HEK293 (cell line): ENCODE measurements at regions not wholly inside any gene's neighbourhood (a gene's known extent, or its start where the extent isn't known, plus 50 kb on each side); places are given as distances from the start of the nearest gene placed in this dataset.

Experiments
- CTCF ChIA-PET: fragments of 350-600 bp; formaldehyde crosslinking; extraction: SDS; loops from one replicate; lab custom pipeline; 2021; ENCODE audit warnings: antibody characterized with exemption; lab: Yijun Ruan, JAX
- POLR2A ChIA-PET: fragments of 300-600 bp; formaldehyde crosslinking; extraction: SDS; loops from one replicate; lab custom pipeline; 2020; ENCODE audit warnings: antibody characterized with exemption, inconsistent platforms; lab: Yijun Ruan, JAX
- H3K27ac ChIP-seq: fragments of 200-500 bp; sonication (Bioruptor generic); 2 replicates; pipeline ENCODE4 v1.5.1; 2014; ENCODE audit warnings: low read depth, low read length, control low read depth, inconsistent platforms; ENCODE audit errors: extremely low read depth
- H3K36me3 ChIP-seq, 2 experiments: fragments of 200-500 bp in 1 of 2; sonication (Bioruptor generic) in 1 of 2; 1 replicate in 1 of 2; 2 replicates in 1 of 2; pipeline ENCODE4 v1.5.1; 2014 to 2017; ENCODE audit warnings: inconsistent platforms in 2 of 2, low read length in 2 of 2; ENCODE audit not compliant: control insufficient read depth in 2 of 2, insufficient read depth in 1 of 2
- H3K4me1 ChIP-seq: fragments of 200-500 bp; sonication (Bioruptor generic); 2 replicates; pipeline ENCODE4 v1.5.1; 2014; ENCODE audit warnings: mild to moderate bottlenecking, low read length, inconsistent platforms; ENCODE audit not compliant: control insufficient read depth, insufficient read depth
- H3K4me3 ChIP-seq: 2 replicates; pipeline ENCODE4 v1.5.1; 2011; ENCODE audit warnings: low read depth, mild to moderate bottlenecking, control low read depth, low read length, moderate library complexity
- H3K9me3 ChIP-seq: fragments of 200-500 bp; sonication (Bioruptor generic); 2 replicates; pipeline ENCODE4 v1.5.1; 2014; ENCODE audit warnings: low read depth, low read length, inconsistent platforms; ENCODE audit not compliant: control insufficient read depth, insufficient read depth
- INSM2 ChIP-seq: fragments of 450-650 bp; formaldehyde crosslinking; IDR thresholded peaks from 2 replicates; pipeline ENCODE4 v1.5.1; 2016; ENCODE audit warnings: missing biosample characterization, missing genetic modification characterization
- KLF17 ChIP-seq: fragments of 450-650 bp; formaldehyde crosslinking; IDR thresholded peaks from 2 replicates; pipeline ENCODE4 v1.5.1; 2016; ENCODE audit warnings: missing biosample characterization, missing genetic modification characterization
- PRDM6 ChIP-seq: fragments of 450-650 bp; formaldehyde crosslinking; IDR thresholded peaks from 2 replicates; pipeline ENCODE4 v1.5.1; 2017; ENCODE audit warnings: missing biosample characterization, missing genetic modification characterization
- ZBTB48 ChIP-seq: fragments of 450-650 bp; formaldehyde crosslinking; IDR thresholded peaks from 2 replicates; pipeline ENCODE4 v1.5.1; 2016; ENCODE audit warnings: missing biosample characterization, missing genetic modification characterization
- ZNF10 ChIP-seq: fragments of 450-650 bp; formaldehyde crosslinking; IDR thresholded peaks from 2 replicates; pipeline ENCODE4 v1.5.1; 2017; ENCODE audit warnings: missing biosample characterization, missing genetic modification characterization
- ZNF114 ChIP-seq: fragments of 450-650 bp; formaldehyde crosslinking; IDR thresholded peaks from 2 replicates; pipeline ENCODE4 v1.5.0; 2017; ENCODE audit warnings: missing biosample characterization, missing genetic modification characterization
- ZNF132 ChIP-seq: fragments of 450-650 bp; formaldehyde crosslinking; IDR thresholded peaks from 2 replicates; pipeline ENCODE4 v1.5.1; 2017; ENCODE audit warnings: missing biosample characterization, missing genetic modification characterization, borderline replicate concordance
- ZNF221 ChIP-seq: fragments of 450-650 bp; formaldehyde crosslinking; IDR thresholded peaks from 2 replicates; pipeline ENCODE4 v1.5.1; 2017; ENCODE audit warnings: missing biosample characterization, missing genetic modification characterization, borderline replicate concordance
- ZNF341 ChIP-seq: fragments of 450-650 bp; formaldehyde crosslinking; IDR thresholded peaks from 2 replicates; pipeline ENCODE4; 2016; ENCODE audit warnings: low read depth, missing biosample characterization, missing genetic modification characterization
- ZNF391 ChIP-seq: fragments of 450-650 bp; formaldehyde crosslinking; IDR thresholded peaks from 2 replicates; pipeline ENCODE4 v1.5.1; 2016; ENCODE audit warnings: low read depth, missing biosample characterization, missing genetic modification characterization, borderline replicate concordance
- ZNF473 ChIP-seq: fragments of 450-650 bp; formaldehyde crosslinking; IDR thresholded peaks from 2 replicates; pipeline ENCODE4 v1.5.1; 2017; ENCODE audit warnings: missing biosample characterization, missing genetic modification characterization
- ZNF521 ChIP-seq: fragments of 450-650 bp; formaldehyde crosslinking; IDR thresholded peaks from 2 replicates; pipeline ENCODE4 v1.5.1; 2017; ENCODE audit warnings: missing biosample characterization, mild to moderate bottlenecking, missing genetic modification characterization
- ZNF555 ChIP-seq: fragments of 450-650 bp; formaldehyde crosslinking; conservative IDR thresholded peaks from 2 replicates; pipeline ENCODE4 v1.5.1; 2017; ENCODE audit warnings: missing biosample characterization, mild to moderate bottlenecking, missing genetic modification characterization, inconsistent platforms
- ZNF624 ChIP-seq: fragments of 450-650 bp; formaldehyde crosslinking; IDR thresholded peaks from 2 replicates; pipeline ENCODE4 v1.5.1; 2017; ENCODE audit warnings: missing biosample characterization, missing genetic modification characterization
- ZNF707 ChIP-seq: fragments of 450-650 bp; formaldehyde crosslinking; IDR thresholded peaks from 2 replicates; pipeline ENCODE4 v1.5.1; 2016; ENCODE audit warnings: missing biosample characterization, missing genetic modification characterization
- ZNF768 ChIP-seq: fragments of 450-650 bp; formaldehyde crosslinking; IDR thresholded peaks from 2 replicates; pipeline ENCODE4 v1.5.1; 2018; ENCODE audit warnings: missing biosample characterization, mild to moderate bottlenecking, missing genetic modification characterization
- ZSCAN18 ChIP-seq: fragments of 450-650 bp; formaldehyde crosslinking; IDR thresholded peaks from 2 replicates; pipeline ENCODE4 v1.5.1; 2016; ENCODE audit warnings: missing biosample characterization, missing genetic modification characterization

- Histone ChIP-seq H3K9me3 (no peaks in the 10 kb centered on the region), H3K36me3 (no peaks in the 10 kb centered on the region), H3K4me3 (no peak overlapping the region), H3K4me1 (no peaks in the 10 kb centered on the region), H3K27ac (no peak overlapping the region)
- no peak for TF ChIP-seq ZNF624 (tag by site-specific recombination)
- no peak for TF ChIP-seq ZNF707 (tag by site-specific recombination)
- TF ChIP-seq ZNF114 (tag by site-specific recombination): no peak
- no peak for TF ChIP-seq INSM2 (tag by site-specific recombination)
- TF ChIP-seq ZNF555 (tag by site-specific recombination): no peak
- ChIA-PET CTCF (interaction anchor here (0.6 kb wide), 3 partner anchors 263 to 745 kb away, joined by 3 to 5 read pairs (median 4); no protein-coding TSS in a partner anchor), POLR2A (no interaction called here)
Observed at GRCh38 chr3:177603148-177603603, 405.9 kb upstream of the TBL1XR1 start.

GRCh38 chr3:177604181-177604580 is 406.9 kb upstream of the TBL1XR1 start:
- no peaks in the 10 kb centered on the region for H3K36me3 ChIP-seq
- no peaks in the 10 kb centered on the region for H3K4me1 ChIP-seq
- TF ChIP-seq ZBTB48: no peak
- no peak for TF ChIP-seq ZNF391
- TF ChIP-seq ZNF10 (tag by site-specific recombination): no peak
- TF ChIP-seq ZNF341 (tag by site-specific recombination): no peak
- TF ChIP-seq ZNF132 (tag by site-specific recombination): no peak
- no peak for TF ChIP-seq ZNF768 (tag by site-specific recombination)
- TF ChIP-seq ZNF221 (tag by site-specific recombination): no peak
- TF ChIP-seq KLF17: no peak
- TF ChIP-seq ZNF473 (tag by site-specific recombination): no peak
- TF ChIP-seq ZSCAN18 (tag by site-specific recombination): no peak
- TF ChIP-seq ZNF521: no peak
- TF ChIP-seq PRDM6: no peak
- no peak for TF ChIP-seq INSM2 (tag by site-specific recombination)
- ChIA-PET CTCF (no interaction called here), POLR2A (no interaction called here)
- no peak overlapping the region for H3K27ac ChIP-seq
- H3K9me3 ChIP-seq: no peaks in the 10 kb centered on the region
- no peak overlapping the region for H3K4me3 ChIP-seq
